HG03342 (cell line): ENCODE measurements at regions not wholly inside any gene's neighbourhood (a gene's known extent, or its start where the extent isn't known, plus 50 kb on each side); places are given as distances from the start of the nearest gene placed in this dataset.

ENCODE experiments used
- ATAC-seq: cut with Tn5 transposase; IDR thresholded peaks from one replicate; pipeline ENCODE4 v1.9.1; 2021; ENCODE audit warnings: mild to moderate bottlenecking, moderate library complexity; ENCODE audit not compliant: unreplicated experiment

DNA sequence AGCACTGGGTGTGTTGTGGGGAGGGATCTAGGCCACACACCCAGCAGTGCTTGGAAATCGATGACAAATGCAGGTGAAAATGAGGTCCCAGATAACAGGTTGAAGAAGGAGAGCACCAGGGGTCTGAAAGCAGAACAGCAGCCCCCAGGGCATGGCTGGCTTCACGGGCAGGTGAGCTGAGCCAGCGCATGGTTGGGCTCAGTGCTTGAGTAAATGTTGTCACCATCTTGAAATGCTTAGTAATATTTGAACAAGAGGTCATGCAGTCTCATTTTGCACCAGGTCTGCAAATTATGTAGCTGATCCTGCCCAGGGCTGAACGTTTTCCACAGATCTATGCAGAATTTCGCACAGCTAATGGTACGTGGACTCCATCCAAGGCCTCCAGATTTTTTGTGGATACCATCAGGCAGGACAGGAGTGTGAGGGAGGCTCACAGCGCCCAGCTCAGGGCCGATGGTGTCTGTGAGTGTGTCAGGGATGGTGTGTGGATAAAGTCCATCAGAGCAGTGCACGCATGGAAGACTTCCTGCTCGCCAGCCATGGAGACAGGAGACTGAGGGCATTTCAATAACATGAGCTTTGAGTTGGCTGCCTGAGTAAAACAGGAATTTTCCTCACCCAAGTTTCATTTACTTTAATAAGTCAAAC lies 53.1 kb upstream of the SNX9 start:
- ATAC-seq: no peak

DNA sequence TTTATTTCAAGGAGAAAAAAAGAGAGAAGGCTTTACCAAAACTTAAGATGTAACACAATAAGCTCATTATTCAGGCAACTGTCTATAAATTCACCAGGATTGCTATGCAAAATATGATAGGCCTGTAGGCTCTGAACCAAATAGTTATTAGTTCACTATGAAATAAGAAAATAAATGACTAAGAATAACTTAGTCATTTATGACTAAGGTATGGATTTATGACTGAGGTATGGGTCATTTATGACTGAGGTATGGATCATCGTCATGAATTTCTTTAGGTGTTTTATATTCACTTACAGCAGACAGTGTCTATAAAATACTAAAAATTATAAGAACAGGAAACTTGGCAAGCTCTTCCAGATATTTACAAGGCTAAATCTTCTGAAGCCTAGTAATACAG lies 52.1 kb upstream of the SNX9 start:
- no peak for ATAC-seq

DNA sequence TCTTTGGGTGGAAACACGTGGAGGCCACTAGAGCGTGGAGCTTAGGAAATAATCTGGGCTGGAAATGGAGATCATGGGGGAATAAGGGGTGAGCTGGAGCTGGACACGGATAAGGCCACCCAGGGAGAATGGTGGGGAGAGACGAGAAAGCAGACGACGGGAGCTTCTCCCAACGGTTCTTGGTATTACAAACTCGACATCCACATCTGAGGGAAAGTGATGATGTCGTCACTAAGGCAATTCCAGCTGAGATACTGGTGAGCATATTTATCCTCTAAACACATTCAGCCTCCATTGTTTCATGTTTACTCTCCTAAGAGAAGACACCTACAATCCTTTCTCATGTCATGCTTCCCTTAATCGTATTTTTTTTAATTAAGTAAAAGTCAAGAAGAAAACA lies 50.2 kb upstream of the SNX9 start:
- no peak for ATAC-seq
